ENCODE measurements at regions not wholly inside any gene's neighbourhood (a gene's known extent, or its start where the extent isn't known, plus 50 kb on each side); places are given as distances from the start of the nearest gene placed in this dataset.

DNA sequence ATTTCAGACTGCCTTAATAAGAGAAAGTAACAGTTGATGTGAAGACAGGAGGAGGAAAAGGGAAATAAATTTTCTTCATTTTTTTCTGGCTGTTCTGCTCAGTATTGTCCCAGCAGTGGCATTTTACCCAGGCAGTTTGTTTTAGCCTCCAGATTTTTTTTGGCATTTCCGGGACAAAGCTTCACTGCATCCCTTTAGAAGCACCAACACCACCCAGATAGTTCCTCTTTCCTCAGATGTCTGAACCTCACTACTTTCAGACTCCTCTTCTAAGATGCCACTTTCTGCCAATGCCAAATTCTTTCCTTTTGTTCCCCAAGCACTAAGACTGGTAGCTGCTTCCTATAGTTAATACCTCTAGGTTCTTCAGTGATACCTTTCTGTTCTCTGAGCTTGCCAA lies 480.1 kb upstream of the SLC10A2 start:
- Histone ChIP-seq H3K9ac (ENCODE audit: low read length in 2 of 2) (no peak overlapping the region), H3K27ac (ENCODE audit: low read length) (no peak overlapping the region), H3K27me3 (ENCODE audit: control insufficient read depth in 1 of 2, insufficient read depth in 2 of 2, low read length in 2 of 2) (no peaks in the 10 kb centered on the region), H3K4me3 (ENCODE audit: low read length in 2 of 2) (no peak overlapping the region), H3K4me1 (ENCODE audit: control insufficient read depth, insufficient read depth, low read length) (no peaks in the 10 kb centered on the region), H3K36me3 (ENCODE audit: control insufficient read depth in 2 of 2, insufficient read depth in 2 of 2, low read length in 2 of 2) (no peaks in the 10 kb centered on the region), H3K9me3 (ENCODE audit: control insufficient read depth in 2 of 2, low read length in 2 of 2) (no peaks in the 10 kb centered on the region)

DNA sequence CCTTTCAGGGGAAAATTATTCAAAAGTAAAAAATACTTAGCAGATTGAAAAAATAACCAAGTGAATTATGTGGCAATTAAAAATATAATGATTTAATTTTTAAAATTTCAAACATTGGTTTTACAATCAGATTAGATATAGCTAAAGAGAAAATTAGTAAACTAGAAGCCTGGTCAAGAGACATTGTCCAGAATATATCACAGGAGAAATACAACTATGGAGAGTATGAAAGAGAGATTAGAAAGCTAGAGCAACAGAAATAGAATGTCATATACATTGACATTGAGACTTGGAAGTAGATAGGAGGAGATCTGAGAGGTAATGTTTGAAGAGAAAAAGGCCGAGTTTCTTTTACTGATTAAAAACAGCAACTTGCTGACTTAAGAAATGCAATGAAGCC lies 476.4 kb upstream of the SLC10A2 start:
- no peaks in the 10 kb centered on the region for H3K36me3 ChIP-seq (ENCODE audit: control insufficient read depth in 2 of 2, insufficient read depth in 2 of 2, low read length in 2 of 2)
- no peak overlapping the region for H3K9ac ChIP-seq (ENCODE audit: low read length in 2 of 2)
- no peaks in the 10 kb centered on the region for H3K9me3 ChIP-seq (ENCODE audit: control insufficient read depth in 2 of 2, low read length in 2 of 2)
- no peak overlapping the region for H3K27ac ChIP-seq (ENCODE audit: low read length)
- no peaks in the 10 kb centered on the region for H3K4me1 ChIP-seq (ENCODE audit: control insufficient read depth, insufficient read depth, low read length)
- H3K4me3 ChIP-seq (ENCODE audit: low read length in 2 of 2), result no peak overlapping the region
- H3K27me3 ChIP-seq (ENCODE audit: control insufficient read depth in 1 of 2, insufficient read depth in 2 of 2, low read length in 2 of 2), result no peaks in the 10 kb centered on the region

GRCh38 chr13:103540382-103540765 lies 474.2 kb upstream of the SLC10A2 start:
- no peaks in the 10 kb centered on the region for H3K4me1 ChIP-seq (ENCODE audit: control insufficient read depth, insufficient read depth, low read length)
- H3K4me3 ChIP-seq (ENCODE audit: low read length in 2 of 2), result no peak overlapping the region
- no peak overlapping the region for H3K27ac ChIP-seq (ENCODE audit: low read length)
- H3K9ac ChIP-seq (ENCODE audit: low read length in 2 of 2), result no peak overlapping the region
- H3K27me3 ChIP-seq (ENCODE audit: control insufficient read depth in 1 of 2, insufficient read depth in 2 of 2, low read length in 2 of 2), result no peaks in the 10 kb centered on the region
- H3K9me3 ChIP-seq (ENCODE audit: control insufficient read depth in 2 of 2, low read length in 2 of 2), result no peaks in the 10 kb centered on the region
- no peaks in the 10 kb centered on the region for H3K36me3 ChIP-seq (ENCODE audit: control insufficient read depth in 2 of 2, insufficient read depth in 2 of 2, low read length in 2 of 2)

GRCh38 chr13:103539721-103540381 lies 473.6 kb upstream of the SLC10A2 start:
- H3K27me3 ChIP-seq (ENCODE audit: control insufficient read depth in 1 of 2, insufficient read depth in 2 of 2, low read length in 2 of 2), result no peaks in the 10 kb centered on the region
- H3K9ac ChIP-seq (ENCODE audit: low read length in 2 of 2), result no peak overlapping the region
- H3K36me3 ChIP-seq (ENCODE audit: control insufficient read depth in 2 of 2, insufficient read depth in 2 of 2, low read length in 2 of 2), result no peaks in the 10 kb centered on the region
- no peak overlapping the region for H3K27ac ChIP-seq (ENCODE audit: low read length)
- H3K4me3 ChIP-seq (ENCODE audit: low read length in 2 of 2), result no peak overlapping the region
- no peaks in the 10 kb centered on the region for H3K4me1 ChIP-seq (ENCODE audit: control insufficient read depth, insufficient read depth, low read length)
- no peaks in the 10 kb centered on the region for H3K9me3 ChIP-seq (ENCODE audit: control insufficient read depth in 2 of 2, low read length in 2 of 2)

DNA sequence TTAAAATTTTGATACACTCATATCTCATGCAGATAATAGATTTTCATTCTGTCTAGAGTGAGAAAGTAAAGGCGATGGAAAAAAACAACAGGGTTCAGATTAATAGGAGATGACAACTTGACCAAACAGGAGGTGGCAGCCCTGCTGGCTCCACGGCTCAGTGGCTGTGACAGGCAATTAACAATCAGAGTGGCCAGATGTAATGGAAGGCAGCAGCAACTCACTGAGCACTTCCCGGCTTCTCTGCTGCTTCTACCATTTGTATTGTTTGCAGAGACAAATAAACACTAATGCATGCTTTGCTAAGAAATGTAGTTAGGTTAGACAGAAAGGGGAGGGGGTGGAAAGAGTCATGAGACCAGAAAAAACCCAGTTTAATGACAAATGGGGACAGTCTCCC lies 473.0 kb upstream of the SLC10A2 start:
- Histone ChIP-seq H3K36me3 (ENCODE audit: control insufficient read depth in 2 of 2, insufficient read depth in 2 of 2, low read length in 2 of 2) (no peaks in the 10 kb centered on the region), H3K4me3 (ENCODE audit: low read length in 2 of 2) (no peak overlapping the region), H3K27ac (ENCODE audit: low read length) (no peak overlapping the region), H3K4me1 (ENCODE audit: control insufficient read depth, insufficient read depth, low read length) (no peaks in the 10 kb centered on the region), H3K9me3 (ENCODE audit: control insufficient read depth in 2 of 2, low read length in 2 of 2) (no peaks in the 10 kb centered on the region), H3K9ac (ENCODE audit: low read length in 2 of 2) (no peak overlapping the region), H3K27me3 (ENCODE audit: control insufficient read depth in 1 of 2, insufficient read depth in 2 of 2, low read length in 2 of 2) (no peaks in the 10 kb centered on the region)

GRCh38 chr13:103537616-103538015 lies 471.4 kb upstream of the SLC10A2 start:
- Histone ChIP-seq H3K27me3 (ENCODE audit: control insufficient read depth in 1 of 2, insufficient read depth in 2 of 2, low read length in 2 of 2) (no peaks in the 10 kb centered on the region), H3K27ac (ENCODE audit: low read length) (no peak overlapping the region), H3K36me3 (ENCODE audit: control insufficient read depth in 2 of 2, insufficient read depth in 2 of 2, low read length in 2 of 2) (no peaks in the 10 kb centered on the region), H3K9me3 (ENCODE audit: control insufficient read depth in 2 of 2, low read length in 2 of 2) (no peaks in the 10 kb centered on the region), H3K4me1 (ENCODE audit: control insufficient read depth, insufficient read depth, low read length) (no peaks in the 10 kb centered on the region), H3K4me3 (ENCODE audit: low read length in 2 of 2) (no peak overlapping the region), H3K9ac (ENCODE audit: low read length in 2 of 2) (no peak overlapping the region)

- no peak overlapping the region for H3K27ac ChIP-seq (ENCODE audit: low read length)
- no peaks in the 10 kb centered on the region for H3K9me3 ChIP-seq (ENCODE audit: control insufficient read depth in 2 of 2, low read length in 2 of 2)
- H3K27me3 ChIP-seq (ENCODE audit: control insufficient read depth in 1 of 2, insufficient read depth in 2 of 2, low read length in 2 of 2), result no peaks in the 10 kb centered on the region
- no peaks in the 10 kb centered on the region for H3K36me3 ChIP-seq (ENCODE audit: control insufficient read depth in 2 of 2, insufficient read depth in 2 of 2, low read length in 2 of 2)
- H3K9ac ChIP-seq (ENCODE audit: low read length in 2 of 2), result no peak overlapping the region
- H3K4me1 ChIP-seq (ENCODE audit: control insufficient read depth, insufficient read depth, low read length), result no peaks in the 10 kb centered on the region
- H3K4me3 ChIP-seq (ENCODE audit: low read length in 2 of 2), result no peak overlapping the region
Observed at GRCh38 chr13:103531278-103531677, 465.1 kb upstream of the SLC10A2 start.

GRCh38 chr13:103528437-103528836 lies 462.2 kb upstream of the SLC10A2 start:
- Histone ChIP-seq H3K4me1 (ENCODE audit: control insufficient read depth, insufficient read depth, low read length) (no peaks in the 10 kb centered on the region), H3K9me3 (ENCODE audit: control insufficient read depth in 2 of 2, low read length in 2 of 2) (no peaks in the 10 kb centered on the region), H3K9ac (ENCODE audit: low read length in 2 of 2) (no peak overlapping the region), H3K27me3 (ENCODE audit: control insufficient read depth in 1 of 2, insufficient read depth in 2 of 2, low read length in 2 of 2) (no peaks in the 10 kb centered on the region), H3K4me3 (ENCODE audit: low read length in 2 of 2) (no peak overlapping the region), H3K36me3 (ENCODE audit: control insufficient read depth in 2 of 2, insufficient read depth in 2 of 2, low read length in 2 of 2) (no peaks in the 10 kb centered on the region), H3K27ac (ENCODE audit: low read length) (no peak overlapping the region)

- Histone ChIP-seq H3K27ac (ENCODE audit: low read length) (no peak overlapping the region), H3K9me3 (ENCODE audit: control insufficient read depth in 2 of 2, low read length in 2 of 2) (no peaks in the 10 kb centered on the region), H3K36me3 (ENCODE audit: control insufficient read depth in 2 of 2, insufficient read depth in 2 of 2, low read length in 2 of 2) (no peaks in the 10 kb centered on the region), H3K4me3 (ENCODE audit: low read length in 2 of 2) (no peak overlapping the region), H3K4me1 (ENCODE audit: control insufficient read depth, insufficient read depth, low read length) (no peaks in the 10 kb centered on the region), H3K27me3 (ENCODE audit: control insufficient read depth in 1 of 2, insufficient read depth in 2 of 2, low read length in 2 of 2) (no peaks in the 10 kb centered on the region), H3K9ac (ENCODE audit: low read length in 2 of 2) (no peak overlapping the region)
Observed at GRCh38 chr13:103525530-103525929, 459.3 kb upstream of the SLC10A2 start.

DNA sequence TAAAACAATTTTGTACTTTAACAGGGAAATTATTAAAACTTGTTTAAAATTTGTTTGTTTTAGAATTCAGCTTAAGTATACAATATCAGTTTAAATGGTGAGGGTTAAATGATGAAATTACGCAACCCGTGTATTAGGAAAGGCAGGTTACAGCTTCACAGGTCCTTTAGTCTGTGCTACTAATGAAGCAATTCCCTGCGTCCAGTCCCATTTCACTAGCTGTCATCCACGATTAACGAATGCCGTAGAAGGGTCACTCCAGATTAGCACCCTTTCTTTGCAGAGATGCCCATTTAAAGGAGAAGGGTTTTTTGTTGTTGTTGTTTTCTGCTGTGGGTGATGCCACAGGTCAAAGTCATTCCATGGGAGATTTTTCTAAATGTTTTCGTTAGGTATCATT lies 457.6 kb upstream of the SLC10A2 start:
- no peak overlapping the region for H3K4me3 ChIP-seq (ENCODE audit: low read length in 2 of 2)

GRCh38 chr13:103521532-103521931 lies 455.3 kb upstream of the SLC10A2 start:
- no peaks in the 10 kb centered on the region for H3K4me1 ChIP-seq (ENCODE audit: control insufficient read depth, insufficient read depth, low read length)
- no peak overlapping the region for H3K9ac ChIP-seq (ENCODE audit: low read length in 2 of 2)
- no peaks in the 10 kb centered on the region for H3K27me3 ChIP-seq (ENCODE audit: control insufficient read depth in 1 of 2, insufficient read depth in 2 of 2, low read length in 2 of 2)
- no peaks in the 10 kb centered on the region for H3K36me3 ChIP-seq (ENCODE audit: control insufficient read depth in 2 of 2, insufficient read depth in 2 of 2, low read length in 2 of 2)
- no peaks in the 10 kb centered on the region for H3K9me3 ChIP-seq (ENCODE audit: control insufficient read depth in 2 of 2, low read length in 2 of 2)
- no peak overlapping the region for H3K4me3 ChIP-seq (ENCODE audit: low read length in 2 of 2)
- H3K27ac ChIP-seq (ENCODE audit: low read length), result no peak overlapping the region

More for the DNA sequence above, 457.6 kb upstream of the SLC10A2 start:
- Histone ChIP-seq H3K9me3 (ENCODE audit: control insufficient read depth in 2 of 2, low read length in 2 of 2) (no peaks in the 10 kb centered on the region), H3K36me3 (ENCODE audit: control insufficient read depth in 2 of 2, insufficient read depth in 2 of 2, low read length in 2 of 2) (no peaks in the 10 kb centered on the region), H3K27ac (ENCODE audit: low read length) (no peak overlapping the region), H3K9ac (ENCODE audit: low read length in 2 of 2) (no peak overlapping the region), H3K27me3 (ENCODE audit: control insufficient read depth in 1 of 2, insufficient read depth in 2 of 2, low read length in 2 of 2) (no peaks in the 10 kb centered on the region), H3K4me1 (ENCODE audit: control insufficient read depth, insufficient read depth, low read length) (no peaks in the 10 kb centered on the region)
